Posterior vena cava (tissue), 2 donors: ENCODE measurements at regions not wholly inside any gene's neighbourhood (a gene's known extent, or its start where the extent isn't known, plus 50 kb on each side); places are given as distances from the start of the nearest gene placed in this dataset.
"Not testable (repeated sequence)": the region's sequence is repeated elsewhere in the genome, so short reads cannot be mapped to it uniquely, and the experiment has no call there.

Experiments used
- DNase-seq: peaks from one replicate; pipeline ENCODE4 v3.0.0-alpha.2; 2020; ENCODE audit warnings: low spot score
- intact Hi-C, 2 donors: fragments of 100-400 bp; cut with DNase I; formaldehyde crosslinking; loops; one replicate each; pipeline versions ENCODE4 v1.14.1 to v1.14.2; 2022 to 2023
- donor health status: DM: yes; HTN: yes; CAD: no.
- donor health status: DM: yes; HTN: yes; CAD: no.

DNA sequence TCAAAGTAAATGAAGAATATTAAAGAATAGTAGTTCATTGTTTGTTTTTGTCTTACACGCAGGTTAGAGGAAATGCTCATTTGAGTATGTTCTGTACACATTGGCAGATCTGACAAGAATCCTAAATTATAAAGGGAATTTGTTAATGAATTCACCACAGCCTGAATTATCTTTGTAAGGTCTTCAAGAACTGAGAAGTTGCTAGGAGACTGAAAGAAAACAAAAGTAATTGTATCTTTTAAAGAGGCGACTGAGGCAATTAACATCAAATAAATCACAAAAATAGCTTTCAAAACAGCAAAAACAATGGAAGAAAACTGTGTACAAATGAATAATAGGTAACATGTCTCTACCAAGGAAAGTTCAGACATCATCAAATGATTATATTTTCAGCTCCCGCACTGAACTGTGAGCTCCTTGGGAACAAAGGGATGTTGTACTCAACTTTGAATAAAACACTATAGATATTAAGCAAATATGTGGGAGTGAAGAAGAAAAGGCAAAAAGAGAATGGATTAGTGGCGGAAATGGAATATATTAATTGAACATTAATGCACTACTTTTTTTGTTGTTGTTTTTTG lies 51.7 kb upstream of the ATIC start:
- no peak for DNase-seq
- intact Hi-C loops: no loop called here

DNA sequence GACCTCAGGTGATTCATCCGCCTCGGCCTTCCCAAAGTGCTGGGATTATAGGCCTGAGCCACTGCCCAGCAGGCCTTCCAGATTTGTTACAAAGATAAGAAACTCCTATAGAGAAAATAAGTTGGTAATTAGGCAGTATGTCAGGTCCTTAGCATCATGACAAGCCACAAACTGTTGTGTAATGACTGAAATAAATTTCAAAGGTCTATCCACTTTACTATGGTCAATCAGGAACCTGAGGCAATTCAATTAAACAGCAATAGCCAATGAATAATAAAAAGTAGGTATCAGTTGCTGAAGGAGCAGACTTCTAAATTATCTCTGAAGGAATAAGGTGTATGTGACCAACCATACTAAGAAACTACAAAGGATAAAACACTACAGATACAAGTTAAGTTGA lies 62.4 kb upstream of the ATIC start:
- no peak for DNase-seq
- intact Hi-C loops: no loop called here

DNA sequence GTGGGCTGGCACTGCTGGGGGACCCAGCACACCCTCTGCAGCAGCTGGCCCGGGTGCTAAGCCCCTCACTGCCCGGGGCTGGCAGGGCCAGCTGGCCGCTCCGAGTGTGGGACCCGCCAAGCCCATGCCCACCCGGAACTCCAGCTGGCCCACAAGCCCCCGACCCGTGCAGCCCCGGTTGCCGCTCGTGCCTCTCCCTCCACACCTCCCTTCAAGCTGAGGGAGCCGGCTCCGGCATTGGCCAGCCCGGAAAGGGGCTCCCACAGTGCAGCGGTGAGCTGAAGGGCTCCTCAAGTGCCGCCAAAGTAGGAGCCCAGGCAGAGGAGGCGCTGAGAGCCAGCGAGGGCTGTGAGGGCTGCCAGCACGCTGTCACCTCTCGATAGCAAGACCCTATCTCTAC lies 65.9 kb upstream of the ATIC start:
- DNase-seq, intact Hi-C loops: not testable (repeated sequence)

DNA sequence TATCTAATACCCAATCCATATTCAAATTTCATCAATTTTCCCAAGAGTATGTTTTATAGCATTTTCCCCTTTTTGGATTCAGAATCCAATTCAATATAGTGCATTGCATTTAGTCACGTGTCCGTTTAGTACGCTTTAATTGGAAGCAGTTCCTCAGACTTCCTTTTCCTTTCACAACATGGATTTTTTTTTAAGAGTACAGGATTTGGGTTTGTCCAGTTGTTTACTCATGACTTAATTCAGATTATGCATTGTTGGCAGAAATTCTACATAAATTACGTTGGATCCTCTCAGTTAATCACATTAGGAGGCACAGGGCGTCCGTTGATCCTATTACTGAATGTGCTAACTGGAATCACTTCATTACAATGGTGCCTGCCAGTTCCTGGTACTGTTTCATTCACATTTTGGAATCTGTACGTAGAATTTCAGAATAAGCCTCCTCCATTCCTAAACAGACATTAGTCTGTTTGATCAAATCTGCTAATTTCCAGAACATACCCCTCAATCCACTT lies 70.0 kb upstream of the ATIC start:
- no peak for DNase-seq
- intact Hi-C loops: loop anchor here in 1 of 2 donors (5.0 kb wide), 1 partner anchor 615 kb away; no protein-coding TSS in a partner anchor

DNA sequence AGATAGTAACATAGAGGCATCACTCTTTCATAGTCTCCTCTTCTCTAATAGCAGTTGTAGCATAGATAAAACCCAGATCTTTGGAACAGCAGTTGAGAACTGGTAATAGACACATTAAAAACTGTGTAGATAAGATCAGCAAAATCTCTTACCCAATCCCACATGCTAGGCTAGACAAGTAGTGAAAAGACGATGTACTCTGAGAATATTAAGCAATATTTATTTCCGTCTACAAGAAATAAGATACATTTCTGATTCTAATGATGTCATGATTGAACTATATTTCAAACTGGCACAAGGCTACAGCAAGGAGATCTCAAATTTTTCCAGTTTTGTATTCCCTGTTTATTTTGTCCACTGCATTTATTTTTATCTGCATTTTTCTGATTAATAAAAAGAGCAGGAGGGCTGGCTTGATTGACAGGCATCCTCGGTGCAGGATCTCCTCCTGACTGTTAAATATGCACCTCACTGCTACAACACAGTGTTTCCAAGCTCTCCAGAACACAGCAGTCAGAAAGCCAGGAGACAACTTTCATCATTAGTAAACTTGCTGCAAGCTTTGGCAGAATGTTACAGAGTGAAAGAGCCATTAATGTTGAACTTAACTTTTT lies 73.3 kb upstream of the ATIC start:
- intact Hi-C loops: no loop called here

DNA sequence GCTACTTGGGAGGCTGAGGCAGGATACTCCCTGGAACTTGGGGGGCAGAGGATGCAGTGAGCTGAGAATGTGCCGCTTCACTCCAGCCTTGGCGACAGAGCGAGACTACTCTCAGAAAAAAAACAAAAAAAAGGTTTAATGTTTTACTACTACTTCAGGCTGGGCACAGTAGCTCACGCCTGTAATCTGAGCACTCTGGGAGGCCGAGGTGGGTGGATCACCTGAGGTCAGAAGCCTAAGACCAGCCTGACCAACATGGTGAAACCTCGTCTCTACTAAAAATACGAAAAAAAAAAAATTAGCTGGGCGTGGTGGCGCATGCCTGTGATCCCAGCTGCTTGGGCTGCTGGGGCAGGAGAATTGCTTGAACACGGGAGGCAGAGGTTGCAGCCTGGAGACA lies 75.7 kb upstream of the ATIC start:
- no peak for DNase-seq
- intact Hi-C loops: no loop called here

More for the DNA sequence above, 73.3 kb upstream of the ATIC start:
- DNase-seq: no peak

DNA sequence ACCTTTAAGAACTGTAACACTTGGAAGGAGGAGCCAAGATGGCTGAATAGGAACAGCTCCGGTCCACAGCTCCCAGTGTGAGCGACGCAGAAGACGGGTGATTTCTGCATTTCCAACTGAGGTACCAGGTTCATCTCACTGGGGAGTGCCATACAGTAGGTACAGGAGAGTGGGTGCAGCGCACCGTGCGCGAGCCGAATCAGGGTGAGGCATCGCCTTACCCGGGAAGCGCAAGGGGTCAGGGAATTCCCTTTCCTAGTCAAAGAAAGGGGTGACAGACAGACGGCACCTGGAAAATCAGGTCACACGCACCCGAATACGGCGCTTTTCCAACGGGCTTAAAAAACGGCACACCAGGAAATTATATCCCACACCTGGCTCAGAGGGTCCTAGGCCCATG lies 81.8 kb upstream of the ABCA12 start:
- intact Hi-C loops, DNase-seq: not testable (repeated sequence)

DNA sequence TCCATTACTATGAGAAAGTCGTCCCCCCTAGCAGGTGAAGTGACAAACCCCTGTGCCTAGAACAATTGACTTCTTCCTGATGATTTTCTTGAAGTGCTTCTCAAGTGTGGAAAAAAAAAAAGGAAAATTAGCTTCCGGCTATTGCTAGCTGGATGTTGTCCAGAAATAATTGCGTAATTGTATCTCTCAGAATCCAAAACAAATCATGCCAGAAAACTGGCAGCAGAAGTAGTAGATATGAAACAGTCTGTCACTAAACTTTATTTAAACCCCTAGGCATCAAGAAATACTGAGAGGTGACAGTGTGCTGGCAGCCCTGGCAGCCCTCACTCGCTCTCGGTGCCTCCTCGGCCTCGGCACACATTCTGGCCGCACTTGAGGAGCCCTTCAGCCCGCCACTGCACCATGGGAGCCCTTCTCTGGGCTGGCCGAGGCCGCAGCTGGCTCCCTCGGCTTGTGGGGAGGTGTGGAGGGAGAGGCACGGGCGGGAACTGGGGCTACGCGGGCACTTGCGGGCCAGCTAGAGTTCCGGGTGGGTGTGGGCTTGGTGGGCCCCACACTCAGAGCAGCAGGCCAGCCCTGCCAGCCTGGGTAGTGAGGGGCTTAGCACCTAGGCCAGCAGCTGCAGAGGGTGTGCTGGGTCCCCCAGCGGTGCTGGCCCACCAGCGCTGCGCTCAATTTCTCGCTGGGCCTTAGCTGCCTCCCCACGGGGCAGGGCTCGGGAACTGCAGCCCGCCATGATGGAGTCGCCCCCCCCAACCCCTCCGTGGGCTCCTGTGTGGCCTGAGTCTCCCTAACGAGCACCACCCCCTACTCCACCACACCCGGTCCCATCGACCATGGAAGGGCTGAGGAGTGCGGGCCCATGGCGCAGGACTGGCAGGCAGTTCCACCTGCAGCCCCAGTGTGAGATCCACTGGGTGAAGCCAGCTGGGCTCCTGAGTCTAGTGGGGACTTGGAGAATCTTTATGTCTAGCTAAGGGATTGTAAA lies 80.5 kb upstream of the ABCA12 start:
- no peak for DNase-seq
- intact Hi-C loops: no loop called here

DNA sequence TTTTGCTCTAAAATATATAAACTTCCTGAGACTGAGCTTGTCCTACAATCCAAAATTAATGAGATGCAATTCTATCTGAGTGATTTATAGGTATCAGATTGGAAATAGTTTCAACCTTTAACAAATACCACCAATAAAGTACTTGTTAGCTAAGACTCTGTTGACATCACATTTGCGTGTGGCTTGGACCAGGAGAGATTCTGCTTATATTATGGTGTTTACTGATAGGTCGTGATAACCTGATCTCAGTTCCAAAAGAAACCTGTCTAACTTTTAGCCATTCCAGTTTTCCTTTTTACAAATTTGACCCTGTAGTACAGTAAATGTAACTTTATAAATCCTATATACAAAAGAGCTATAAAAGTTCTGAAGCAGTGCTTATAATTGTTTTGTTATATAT lies 78.4 kb upstream of the ABCA12 start:
- intact Hi-C loops: no loop called here
- no peak for DNase-seq

DNA sequence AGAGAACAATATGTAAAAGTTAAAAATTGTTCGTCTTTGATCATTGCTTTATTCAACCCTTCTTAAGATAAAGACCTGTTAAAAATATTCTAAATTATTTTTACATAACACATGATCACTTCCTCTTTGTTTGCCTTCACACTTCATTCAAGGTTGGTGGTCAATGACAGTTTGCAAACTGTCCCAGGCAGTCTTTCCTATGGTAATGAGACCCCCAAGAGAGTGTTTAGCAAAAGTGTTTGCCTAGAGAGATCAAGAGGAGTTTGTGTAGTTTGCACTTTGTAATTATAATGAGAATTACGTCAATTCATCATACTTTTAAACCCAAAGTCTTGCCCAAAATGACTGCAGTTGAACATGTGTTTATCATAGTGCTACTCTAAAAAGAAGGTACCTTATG lies 77.2 kb upstream of the ABCA12 start:
- intact Hi-C loops: no loop called here

DNA sequence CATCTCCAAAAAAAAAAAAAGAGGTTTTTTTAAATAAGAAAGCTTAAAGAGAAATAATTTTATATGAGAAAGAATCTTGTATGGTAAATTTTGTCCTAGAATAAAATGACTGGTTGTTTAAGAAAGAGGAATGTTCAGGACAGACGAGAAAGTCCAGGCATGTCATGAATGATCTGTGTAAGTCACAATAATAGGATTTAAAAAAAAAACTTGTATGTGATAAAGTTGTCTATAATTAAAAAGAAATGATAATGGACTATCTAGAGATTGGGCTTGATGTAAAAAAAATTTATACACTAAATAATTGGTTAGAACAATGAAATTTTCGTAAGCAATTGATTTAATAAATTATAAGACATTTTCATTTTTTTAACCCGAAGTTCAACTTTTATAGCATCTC lies 71.7 kb upstream of the ABCA12 start:
- intact Hi-C loops: no loop called here

More for the DNA sequence above, 77.2 kb upstream of the ABCA12 start:
- no peak for DNase-seq

DNA sequence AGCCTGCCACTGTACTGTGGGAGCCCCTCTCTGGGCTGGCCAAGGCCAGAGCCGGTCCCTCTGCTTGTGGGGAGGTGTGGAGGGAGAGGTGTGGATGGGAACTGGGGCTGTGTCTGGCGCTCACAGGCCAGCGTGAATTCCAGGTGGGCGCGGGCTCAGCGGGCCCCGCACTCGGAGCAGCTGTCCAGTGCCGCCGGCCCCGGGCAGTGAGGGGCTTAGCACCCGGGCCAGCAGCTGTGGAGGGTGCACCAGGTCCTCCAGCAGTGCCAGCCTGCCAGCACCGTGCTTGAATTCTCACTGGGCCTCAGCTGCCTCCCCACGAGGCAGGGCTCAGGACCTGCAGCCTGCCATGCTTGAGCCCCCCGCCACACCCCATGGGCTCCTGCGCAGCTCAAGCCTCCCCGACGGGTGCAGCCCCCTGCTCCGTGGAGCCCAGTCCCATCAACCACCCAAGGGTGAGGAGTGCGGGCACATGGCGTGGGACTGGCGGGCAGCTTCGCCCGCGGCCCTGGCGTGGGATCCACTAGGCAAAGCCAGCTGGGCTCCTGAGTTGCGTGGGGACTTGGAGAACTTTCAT lies 69.5 kb upstream of the ABCA12 start:
- no peak for DNase-seq
- intact Hi-C loops: no loop called here

More for the DNA sequence above, 71.7 kb upstream of the ABCA12 start:
- DNase-seq: no peak

DNA sequence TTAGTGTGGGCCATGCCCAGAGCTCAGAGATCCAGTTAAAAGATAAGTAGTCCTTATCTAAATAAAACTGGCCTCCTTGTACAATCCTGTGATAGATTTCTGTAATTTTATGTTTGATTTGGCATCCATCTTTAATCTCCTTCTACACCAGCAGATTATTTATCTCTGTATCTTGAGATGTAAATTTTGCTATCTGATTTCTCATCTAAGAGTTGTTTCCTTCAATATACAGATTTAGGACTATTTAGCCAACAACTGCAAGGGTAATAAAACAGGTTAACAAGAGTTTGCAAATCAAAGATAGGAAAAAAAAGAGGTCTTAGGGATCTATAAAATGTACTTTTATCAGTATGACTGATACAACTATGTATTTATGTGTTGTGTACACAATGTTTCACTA lies 68.6 kb upstream of the ABCA12 start:
- DNase-seq: no peak

DNA sequence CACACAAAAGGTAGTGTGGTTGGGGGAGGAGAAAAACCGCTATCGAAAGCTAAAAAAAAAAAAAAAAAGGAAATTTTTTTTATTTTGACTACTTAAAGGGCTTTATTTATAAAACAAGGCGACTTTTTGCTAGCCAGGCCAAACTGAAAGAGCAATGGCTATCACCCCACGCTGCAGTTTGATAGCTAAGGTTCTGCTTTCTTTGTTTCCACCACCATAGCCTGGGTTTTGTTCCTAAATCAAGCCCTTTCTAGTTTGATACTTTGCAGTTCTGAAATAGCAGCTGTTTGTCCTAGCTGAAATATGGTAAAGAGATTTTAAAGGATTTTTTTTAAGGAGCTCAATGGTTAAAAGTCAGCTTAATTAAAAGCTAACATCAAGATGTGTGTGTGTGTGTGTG lies 67.4 kb upstream of the ABCA12 start:
- no peak for DNase-seq
- intact Hi-C loops: no loop called here

More for the DNA sequence above, 68.6 kb upstream of the ABCA12 start:
- intact Hi-C loops: no loop called here

DNA sequence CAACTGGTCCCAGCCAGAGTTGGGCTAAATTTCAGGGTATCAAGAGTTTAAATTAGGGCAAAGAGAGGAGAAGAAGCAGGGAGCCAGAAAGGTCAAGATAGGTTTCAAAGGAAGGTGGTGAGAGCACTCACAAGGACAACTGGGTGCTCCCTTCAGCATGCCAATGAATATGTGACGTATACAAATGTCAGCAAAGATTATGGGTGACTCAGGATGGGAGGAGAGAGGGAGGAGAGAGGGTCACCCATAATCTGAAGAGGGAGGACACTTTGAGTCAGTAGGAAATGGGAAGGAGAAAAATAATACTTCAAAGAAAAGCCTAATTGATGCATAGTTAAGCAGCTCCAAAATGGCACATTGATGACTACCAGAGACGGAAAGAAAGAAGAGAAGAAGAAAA lies 53.1 kb upstream of the ABCA12 start:
- DNase-seq: no peak
- intact Hi-C loops: no loop called here

DNA sequence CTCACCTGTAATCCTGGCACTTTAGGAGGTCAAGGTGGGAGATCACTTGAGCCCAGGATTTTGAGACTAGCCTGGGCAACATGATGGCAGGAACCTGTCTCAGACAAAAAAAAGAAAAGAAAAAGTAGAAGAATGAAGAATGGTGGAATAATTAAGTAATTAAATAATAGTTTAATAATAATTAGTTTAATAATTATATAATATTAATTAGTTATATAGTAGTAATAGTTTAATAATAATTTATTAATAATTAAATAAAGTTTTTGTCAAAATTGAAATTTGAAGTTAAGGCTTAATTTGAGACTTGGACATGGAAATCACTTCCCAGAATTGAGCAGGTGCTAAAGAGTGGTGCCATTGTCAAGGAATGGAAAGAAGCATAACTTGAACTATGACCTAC lies 52.2 kb upstream of the ABCA12 start:
- DNase-seq: no peak
- intact Hi-C loops: no loop called here

DNA sequence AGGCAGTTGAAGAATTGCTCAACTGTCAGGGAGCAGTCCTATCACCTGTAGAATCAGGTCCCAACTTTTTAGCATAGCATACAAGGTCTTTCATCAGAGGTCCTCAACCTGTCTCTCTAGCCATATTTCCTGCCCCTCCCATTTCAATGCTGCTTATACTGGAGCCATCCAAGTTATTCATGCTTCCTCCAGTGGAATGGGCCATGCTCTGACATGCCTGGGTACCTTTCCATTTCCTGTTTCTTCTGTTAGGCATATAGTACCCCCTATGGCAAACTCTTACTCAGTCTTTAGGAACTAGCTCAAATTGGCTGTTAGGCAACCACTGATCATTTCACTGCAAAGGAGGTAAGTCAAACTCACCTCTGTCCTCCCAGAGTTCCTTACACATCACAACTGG lies 51.0 kb upstream of the ABCA12 start:
- intact Hi-C loops: no loop called here
- DNase-seq: no peak
